Activated CD8-positive, alpha-beta memory T cell treated with anti-CD3 and anti-CD28 coated beads for 36 hours (primary cell): ENCODE measurements at regions not wholly inside any gene's neighbourhood (a gene's known extent, or its start where the extent isn't known, plus 50 kb on each side); places are given as distances from the start of the nearest gene placed in this dataset.

Experiments
- CTCF ChIA-PET: fragments of 350-600 bp; sonication (Branson Sonifier 250); formaldehyde crosslinking; loops from one replicate; lab custom pipeline; 2021; ENCODE audit warnings: antibody characterized with exemption; lab: Charles Lee
- POLR2A ChIA-PET: fragments of 350-600 bp; sonication (Branson Sonifier 250); formaldehyde crosslinking; loops from one replicate; lab custom pipeline; 2021; ENCODE audit warnings: antibody characterized with exemption; lab: Charles Lee

GRCh38 chr11:128259816-128260215 is 327.5 kb downstream of the ETS1 start:
- ChIA-PET CTCF (interaction anchor here (1.5 kb wide), 1 partner anchor 11 kb away, joined by 3 read pairs; no protein-coding TSS in a partner anchor), POLR2A (no interaction called here)

- ChIA-PET POLR2A (no interaction called here), CTCF (no interaction called here)
Measured at GRCh38 chr11:128254941-128255340, 332.4 kb downstream of the ETS1 start.

GRCh38 chr11:128251140-128251539 is 336.2 kb downstream of the ETS1 start:
- ChIA-PET CTCF (no interaction called here), POLR2A (no interaction called here)

- POLR2A ChIA-PET = no interaction called here
- CTCF ChIA-PET = no interaction called here
Measured at GRCh38 chr11:128250482-128250881, 336.9 kb downstream of the ETS1 start.

- POLR2A ChIA-PET = no interaction called here
Measured at GRCh38 chr11:128246810-128247594, 340.4 kb downstream of the ETS1 start.

GRCh38 chr11:128246364-128246801 is 341.0 kb downstream of the ETS1 start:
- CTCF ChIA-PET = no interaction called here
- POLR2A ChIA-PET = no interaction called here

More at GRCh38 chr11:128246810-128247594, 340.4 kb downstream of the ETS1 start:
- CTCF ChIA-PET = no interaction called here

- ChIA-PET POLR2A (no interaction called here), CTCF (no interaction called here)
Measured at GRCh38 chr11:128244871-128245270, 342.5 kb downstream of the ETS1 start.

GRCh38 chr11:128242451-128242850 is 344.9 kb downstream of the ETS1 start:
- ChIA-PET CTCF (interaction anchor here (0.7 kb wide), 1 partner anchor 98 kb away, joined by 3 read pairs; no protein-coding TSS in a partner anchor), POLR2A (interaction anchor here (0.7 kb wide), 1 partner anchor 656 kb away, joined by 5 read pairs; no protein-coding TSS in a partner anchor)

GRCh38 chr11:128240546-128240945 is 346.8 kb downstream of the ETS1 start:
- POLR2A ChIA-PET = no interaction called here
- CTCF ChIA-PET = interaction anchor here (0.6 kb wide), 1 partner anchor 12 kb away, joined by 4 read pairs; no protein-coding TSS in a partner anchor

- POLR2A ChIA-PET = no interaction called here
- CTCF ChIA-PET = interaction anchor here (1.3 to 1.7 kb wide), 2 partner anchors 50 to 391 kb away, joined by 3 to 4 read pairs; no protein-coding TSS in a partner anchor
Measured at GRCh38 chr11:128239306-128239705, 348.1 kb downstream of the ETS1 start.

GRCh38 chr11:128238521-128239265 is 348.7 kb downstream of the ETS1 start:
- ChIA-PET POLR2A (no interaction called here), CTCF (interaction anchor here (1.3 to 1.7 kb wide), 3 partner anchors 47 to 391 kb away, joined by 3 to 4 read pairs (median 4); no protein-coding TSS in a partner anchor)

GRCh38 chr11:128236506-128237498 is 350.6 kb downstream of the ETS1 start:
- POLR2A ChIA-PET = no interaction called here
- CTCF ChIA-PET = interaction anchor here (0.6 to 1.0 kb wide), 2 partner anchors 64 to 166 kb away, joined by 3 read pairs; no protein-coding TSS in a partner anchor

- ChIA-PET POLR2A (no interaction called here), CTCF (interaction anchor here (0.7 kb wide), 1 partner anchor 197 kb away, joined by 3 read pairs; no protein-coding TSS in a partner anchor)
Measured at GRCh38 chr11:128235958-128236357, 351.4 kb downstream of the ETS1 start.

- ChIA-PET POLR2A (no interaction called here), CTCF (interaction anchor here (0.7 kb wide), 1 partner anchor 197 kb away, joined by 3 read pairs; no protein-coding TSS in a partner anchor)
Measured at GRCh38 chr11:128235426-128235825, 351.9 kb downstream of the ETS1 start.

GRCh38 chr11:128234143-128234542 is 353.2 kb downstream of the ETS1 start:
- CTCF ChIA-PET = interaction anchor here (1.6 kb wide), 1 partner anchor 77 kb away, joined by 5 read pairs; no protein-coding TSS in a partner anchor
- POLR2A ChIA-PET = no interaction called here

- POLR2A ChIA-PET = no interaction called here
Measured at GRCh38 chr11:128232588-128232987, 354.8 kb downstream of the ETS1 start.

GRCh38 chr11:128231845-128232410 is 355.4 kb downstream of the ETS1 start:
- ChIA-PET POLR2A (no interaction called here), CTCF (interaction anchor here (0.6 kb wide), 1 partner anchor 60 kb away, joined by 3 read pairs; no protein-coding TSS in a partner anchor)

More at GRCh38 chr11:128232588-128232987, 354.8 kb downstream of the ETS1 start:
- CTCF ChIA-PET = interaction anchor here (0.6 to 1.6 kb wide), 2 partner anchors 60 to 75 kb away, joined by 3 to 5 read pairs; no protein-coding TSS in a partner anchor

GRCh38 chr11:128227466-128227865 is 359.9 kb downstream of the ETS1 start:
- POLR2A ChIA-PET = no interaction called here

More at GRCh38 chr11:128227466-128227865, 359.9 kb downstream of the ETS1 start:
- CTCF ChIA-PET = interaction anchor here (1.4 kb wide), 1 partner anchor 188 kb away, joined by 3 read pairs; no protein-coding TSS in a partner anchor
